Panc1 (cell line): ENCODE measurements at regions not wholly inside any gene's neighbourhood (a gene's known extent, or its start where the extent isn't known, plus 50 kb on each side); places are given as distances from the start of the nearest gene placed in this dataset.

ENCODE experiments used
- CTCF ChIP-seq: fragments of 450-650 bp; IDR thresholded peaks from 2 replicates; pipeline ENCODE4 v1.5.1; 2017; ENCODE audit warnings: mild to moderate bottlenecking
- POLR2AphosphoS5 ChIP-seq: IDR thresholded peaks from 2 replicates; pipeline ENCODE4 v1.6.1; 2012; ENCODE audit warnings: mild to moderate bottlenecking, low read depth, low read length, moderate library complexity
- REST ChIP-seq, 2 experiments: IDR thresholded peaks; 2 replicates each; pipeline ENCODE4 v1.6.1; 2011 to 2012; ENCODE audit warnings: low read depth in 2 of 2, control low read depth in 1 of 2, low read length in 1 of 2, mild to moderate bottlenecking in 1 of 2, moderate library complexity in 1 of 2; ENCODE audit not compliant: insufficient read depth in 1 of 2
- SIN3A ChIP-seq: IDR thresholded peaks from 2 replicates; pipeline ENCODE4 v1.6.1; 2012; ENCODE audit warnings: low read depth, mild to moderate bottlenecking, low read length, moderate library complexity, borderline replicate concordance; ENCODE audit not compliant: insufficient read depth
- TCF7L2 ChIP-seq: IDR thresholded peaks from 2 replicates; pipeline ENCODE4 v1.6.1; 2011; ENCODE audit warnings: mild to moderate bottlenecking, low read depth, low read length, inconsistent platforms

GRCh38 chr20:58596244-58596643 lies 54.8 kb upstream of the STX16 start:
- TF ChIP-seq CTCF (no peak), REST (IDR thresholded peaks at IDR 0.05; ENCODE audit: insufficient read depth in 1 of 2, low read depth in 2 of 2, low read length in 1 of 2) (no peak), POLR2AphosphoS5 (no peak), TCF7L2 (no peak), SIN3A (no peak)
